Frontal cortex (tissue), 3 donors: ENCODE measurements at regions not wholly inside any gene's neighbourhood (a gene's known extent, or its start where the extent isn't known, plus 50 kb on each side); places are given as distances from the start of the nearest gene placed in this dataset.

Experiments
- DNase-seq, 2 donors: peaks; one replicate each; pipeline ENCODE4 v3.0.0; 2012; ENCODE audit warnings: low spot score in 2 of 2
- FAIRE-seq: peaks from 2 replicates; lab custom pipeline; 2012; peaks lifted over from hg19 to GRCh38; lab: Jason Lieb, UNC
- donor health status: control.
- donor health status: control.
- donor health status: control.

- DNase-seq (no peak), FAIRE-seq (no peak)
Measured at GRCh38 chr10:124232686-124233545, 139.5 kb upstream of the CHST15 start.

- FAIRE-seq (no peak), DNase-seq (no peak)
Measured at GRCh38 chr10:124231168-124232155, 138.1 kb upstream of the CHST15 start.

- no peak for FAIRE-seq
- DNase-seq: no peak
Measured at GRCh38 chr10:124230635-124231167, 137.3 kb upstream of the CHST15 start.

- no peak for FAIRE-seq
- DNase-seq: no peak
Measured at GRCh38 chr10:124229989-124230634, 136.7 kb upstream of the CHST15 start.

GRCh38 chr10:124229201-124229988 lies 136.0 kb upstream of the CHST15 start:
- FAIRE-seq: no peak

GRCh38 chr10:124228471-124228870 lies 135.1 kb upstream of the CHST15 start:
- FAIRE-seq: no peak
- DNase-seq: no peak

More at GRCh38 chr10:124229201-124229988, 136.0 kb upstream of the CHST15 start:
- no peak for DNase-seq

GRCh38 chr10:124227988-124228387 lies 134.6 kb upstream of the CHST15 start:
- FAIRE-seq: no peak
- no peak for DNase-seq

GRCh38 chr10:124227055-124227975 lies 133.9 kb upstream of the CHST15 start:
- FAIRE-seq (no peak), DNase-seq (no peak)

GRCh38 chr10:124226271-124227054 lies 133.1 kb upstream of the CHST15 start:
- DNase-seq (no peak), FAIRE-seq (no peak)

- FAIRE-seq: no peak
Measured at GRCh38 chr10:124225467-124226270, 132.3 kb upstream of the CHST15 start.

GRCh38 chr10:124225029-124225466 lies 131.7 kb upstream of the CHST15 start:
- FAIRE-seq: no peak
- no peak for DNase-seq

More at GRCh38 chr10:124225467-124226270, 132.3 kb upstream of the CHST15 start:
- no peak for DNase-seq

- FAIRE-seq (no peak), DNase-seq (peak in 1 of 2 donors; percentile 42)
Measured at GRCh38 chr10:124224331-124225028, 131.1 kb upstream of the CHST15 start.

GRCh38 chr10:124223711-124224085 lies 130.3 kb upstream of the CHST15 start:
- DNase-seq: no peak
- FAIRE-seq: no peak

GRCh38 chr10:124222988-124223710 lies 129.8 kb upstream of the CHST15 start:
- DNase-seq: no peak
- FAIRE-seq: no peak

- FAIRE-seq (no peak), DNase-seq (no peak)
Measured at GRCh38 chr10:124222318-124222987, 129.1 kb upstream of the CHST15 start.
